HCT116 (cell line): ENCODE measurements at regions not wholly inside any gene's neighbourhood (a gene's known extent, or its start where the extent isn't known, plus 50 kb on each side); places are given as distances from the start of the nearest gene placed in this dataset.

Experiments
- ATAC-seq: fragments of 200-7000 bp; cut with Tn5 transposase; 2 replicates; pipeline ENCODE4 v1.9.1; 2020; ENCODE audit warnings: mild to moderate bottlenecking, moderate library complexity
- BruUV-seq: library from RNA; stranded (reverse); fragments of 400-500 nt; replicated peaks from 2 replicates; lab custom pipeline; 2021; lab: Mats Ljungman, UMichigan
- CTCF ChIA-PET: fragments of 300-600 bp; sonication (Branson Sonifier 250); formaldehyde crosslinking; loops from one replicate; lab custom pipeline; 2021; ENCODE audit warnings: antibody characterized with exemption; lab: Charles Lee
- POLR2A ChIA-PET: fragments of 300-600, 350-600 bp; sonication (Branson Sonifier 250); formaldehyde crosslinking; loops from one replicate; lab custom pipeline; 2021; ENCODE audit warnings: antibody characterized with exemption; lab: Charles Lee
- RAD21 ChIA-PET, 2 experiments: fragments of 300-600 bp; sonication (Branson Sonifier 250); formaldehyde crosslinking; loops; one replicate each; lab custom pipeline; 2023; ENCODE audit warnings: low total read pairs in 2 of 2; ENCODE audit not compliant: uncharacterized antibody in 2 of 2, unreplicated experiment in 2 of 2, low non-redundant PET in 1 of 2; lab: Charles Lee
- DNase-seq: peaks from one replicate; pipeline ENCODE4 v3.0.0-alpha.2; 2010; ENCODE audit warnings: low read depth, low spot score
- H2AFZ ChIP-seq: fragments of 200-600 bp; shearing (Covaris generic), sonication (generic); 2 replicates; pipeline ENCODE4 v1.6.1; 2017; ENCODE audit warnings: low read depth, mixed run types, mixed read lengths, antibody characterized with exemption, low read length; ENCODE audit not compliant: poor library complexity, severe bottlenecking
- H3K27ac ChIP-seq: 2 replicates; pipeline ENCODE4 v1.5.1; 2012; ENCODE audit warnings: low read depth, low read length
- H3K27me3 ChIP-seq: fragments of 200-600 bp; sonication (generic); 2 replicates; pipeline ENCODE4 v1.6.1; 2016; ENCODE audit warnings: mixed run types, low read length, mixed read lengths; ENCODE audit not compliant: insufficient read depth
- H3K36me3 ChIP-seq, 2 experiments: fragments of 200-500 bp in 1 of 2; fragments of 200-600 bp in 1 of 2; sonication (Bioruptor generic) in 1 of 2; sonication (generic) in 1 of 2; 2 replicates each; pipeline versions ENCODE4 v1.5.1 to v1.6.1; 2014 to 2016; ENCODE audit warnings: low read length in 2 of 2, inconsistent platforms in 1 of 2, mixed read lengths in 1 of 2, mixed run types in 1 of 2; ENCODE audit not compliant: insufficient read depth in 2 of 2, control insufficient read depth in 1 of 2
- H3K4me1 ChIP-seq, 2 experiments: fragments of 200-600 bp in 1 of 2; sonication (generic) in 1 of 2; 2 replicates each; pipeline versions ENCODE4 v1.5.1 to v1.6.1; 2012 to 2017; ENCODE audit warnings: low read length in 2 of 2, inconsistent platforms in 1 of 2, mild to moderate bottlenecking in 1 of 2, mixed read lengths in 1 of 2, mixed run types in 1 of 2, moderate library complexity in 1 of 2; ENCODE audit not compliant: insufficient read depth in 2 of 2, control insufficient read depth in 1 of 2
- H3K4me2 ChIP-seq: fragments of 200-600 bp; sonication (generic); 2 replicates; pipeline ENCODE4 v1.6.1; 2017; ENCODE audit warnings: mixed run types, low read length, mixed read lengths
- H3K4me3 ChIP-seq, 2 experiments: fragments of 200-600 bp in 1 of 2; sonication (generic) in 1 of 2; replicated peaks in 1 of 2; 2 replicates each; pipeline ENCODE4 v1.5.1; 2011 to 2016; ENCODE audit warnings: low read length in 2 of 2, control low read depth in 1 of 2, low read depth in 1 of 2, mild to moderate bottlenecking in 1 of 2, mixed read lengths in 1 of 2, mixed run types in 1 of 2
- H3K79me2 ChIP-seq: fragments of 200-600 bp; sonication (generic); 2 replicates; pipeline ENCODE4 v1.6.1; 2017; ENCODE audit warnings: mild to moderate bottlenecking, mixed run types, low read length, moderate library complexity, mixed read lengths; ENCODE audit not compliant: insufficient read depth
- H3K9ac ChIP-seq: fragments of 200-600 bp; sonication (generic); 2 replicates; pipeline ENCODE4 v1.6.1; 2016; ENCODE audit warnings: low read length, mixed read lengths
- H3K9me2 ChIP-seq: fragments of 200-600 bp; sonication (generic), shearing (Covaris generic); 2 replicates; pipeline ENCODE4 v1.6.1; 2017; ENCODE audit warnings: mixed run types, mild to moderate bottlenecking, moderate library complexity; ENCODE audit not compliant: insufficient read depth
- H3K9me3 ChIP-seq, 2 experiments: fragments of 200-500 bp in 1 of 2; fragments of 200-600 bp in 1 of 2; sonication (Bioruptor generic) in 1 of 2; sonication (generic) in 1 of 2; 2 replicates each; pipeline ENCODE4 v1.6.1; 2014 to 2017; ENCODE audit warnings: low read length in 2 of 2, mixed read lengths in 2 of 2, inconsistent platforms in 1 of 2, low read depth in 1 of 2, mild to moderate bottlenecking in 1 of 2, mixed run types in 1 of 2, moderate library complexity in 1 of 2; ENCODE audit not compliant: control insufficient read depth in 1 of 2, insufficient read depth in 1 of 2
- H4K20me1 ChIP-seq: fragments of 200-600 bp; sonication (generic), shearing (Covaris generic); 2 replicates; pipeline ENCODE4 v1.6.1; 2017; ENCODE audit warnings: mixed run types, mild to moderate bottlenecking, moderate library complexity; ENCODE audit not compliant: insufficient read depth
- ATF3 ChIP-seq: IDR thresholded peaks from 2 replicates; pipeline ENCODE4 v1.6.1; 2012
- CBX3 ChIP-seq: IDR thresholded peaks from 2 replicates; pipeline ENCODE4 v1.6.1; 2012; ENCODE audit warnings: low read depth
- CEBPB ChIP-seq: IDR thresholded peaks from 2 replicates; pipeline ENCODE4 v1.6.1; 2012; ENCODE audit warnings: low read depth
- EGR1 ChIP-seq: IDR thresholded peaks from 2 replicates; pipeline ENCODE4 v1.6.1; 2012; ENCODE audit warnings: low read depth
- ELF1 ChIP-seq: IDR thresholded peaks from 2 replicates; pipeline ENCODE4 v1.6.1; 2012; ENCODE audit warnings: low read depth, borderline replicate concordance
- EZH2 ChIP-seq: fragments of 200-600 bp; sonication (generic); IDR thresholded peaks from 2 replicates; pipeline ENCODE4 v1.6.1; 2017; ENCODE audit warnings: antibody characterized with exemption, mixed run types
- EZH2phosphoT487 ChIP-seq: fragments of 200-600 bp; IDR thresholded peaks from 2 replicates; pipeline ENCODE4 v1.6.1; 2018; ENCODE audit warnings: antibody characterized with exemption, borderline replicate concordance
- FOSL1 ChIP-seq: IDR thresholded peaks from 2 replicates; pipeline ENCODE4 v1.6.1; 2012; ENCODE audit warnings: low read depth
- JUND ChIP-seq: IDR thresholded peaks from 2 replicates; pipeline ENCODE4 v1.6.1; 2012
- MAX ChIP-seq: IDR thresholded peaks from 2 replicates; pipeline ENCODE4 v1.6.1; 2012
- POLR2A ChIP-seq: IDR thresholded peaks from 2 replicates; pipeline ENCODE4 v1.7.0; 2011; ENCODE audit warnings: borderline replicate concordance; ENCODE audit not compliant: insufficient read depth, insufficient read length; ENCODE audit errors: extremely low read depth
- RAD21 ChIP-seq: IDR thresholded peaks from 2 replicates; pipeline ENCODE4 v1.6.1; 2012; ENCODE audit warnings: low read depth, mild to moderate bottlenecking
- REST ChIP-seq: IDR thresholded peaks from 2 replicates; pipeline ENCODE4 v1.6.1; 2012; ENCODE audit warnings: low read depth
- SIN3A ChIP-seq: IDR thresholded peaks from 2 replicates; pipeline ENCODE4 v1.6.1; 2012; ENCODE audit warnings: low read depth
- SP1 ChIP-seq: IDR thresholded peaks from 2 replicates; pipeline ENCODE4 v1.6.1; 2012; ENCODE audit warnings: low read depth
- SRF ChIP-seq: IDR thresholded peaks from 2 replicates; pipeline ENCODE4 v1.6.1; 2012; ENCODE audit warnings: low read depth
- TCF7L2 ChIP-seq: IDR thresholded peaks from 2 replicates; pipeline ENCODE4 v1.7.0; 2011; ENCODE audit warnings: borderline replicate concordance, inconsistent platforms; ENCODE audit not compliant: insufficient read depth, insufficient read length; ENCODE audit errors: extremely low read depth
- ZFX ChIP-seq: fragments of 450-650 bp; IDR thresholded peaks from 2 replicates; pipeline ENCODE4 v1.6.1; 2017
- ZNF274 ChIP-seq: fragments of 200-500 bp; sonication (Bioruptor generic); IDR thresholded peaks from 2 replicates; pipeline ENCODE4 v1.6.1; 2014; ENCODE audit warnings: mild to moderate bottlenecking, low read depth, low read length, inconsistent platforms
- intact Hi-C: fragments of 100-400 bp; cut with micrococcal nuclease; formaldehyde crosslinking; loops from 2 replicates; pipeline ENCODE4 v1.10.0; 2022
- TF ChIP-seq, protein P1 (sequence below), 3 experiments: fragments of 200-600 bp in 1 of 3; sonication (generic) in 1 of 3; IDR thresholded peaks in 2 of 3; conservative IDR thresholded peaks in 1 of 3; 2 replicates each; pipeline ENCODE4 v1.5.1; 2012 to 2017; ENCODE audit warnings: low read depth in 2 of 3, low read length in 2 of 3, antibody characterized with exemption in 1 of 3, borderline replicate concordance in 1 of 3, control low read depth in 1 of 3, mild to moderate bottlenecking in 1 of 3, mixed read lengths in 1 of 3, mixed run types in 1 of 3, moderate library complexity in 1 of 3; ENCODE audit not compliant: insufficient read depth in 1 of 3

GRCh38 chr5:167688341-167689130 is 602.9 kb upstream of the WWC1 start:
- DNase-seq, result no peak
- Histone ChIP-seq H3K4me3 (no peak overlapping the region), H3K4me2 (no peak overlapping the region), H3K4me1 (0 out of 4 replicates have a peak, but pooled peaks cover 0 to 6% of the 10 kb centered on the region in 2 experiments), H3K79me2 (no peaks in the 10 kb centered on the region), H3K27me3 (no peaks in the 10 kb centered on the region), H3K27ac (no peak overlapping the region), H3K9ac (no peak overlapping the region), H2AFZ (no peak overlapping the region), H4K20me1 (no peaks in the 10 kb centered on the region), H3K9me2 (no peaks in the 10 kb centered on the region), H3K9me3 (no peaks in the 10 kb centered on the region), H3K36me3 (no peaks in the 10 kb centered on the region)
- ChIA-PET RAD21 (no interaction called here), POLR2A (no interaction called here), CTCF (no interaction called here)
- TF ChIP-seq ZFX (no peak), SIN3A (no peak), REST (no peak), FOSL1 (no peak), EGR1 (no peak), TCF7L2 (no peak), MAX (no peak), RAD21 (no peak), ELF1 (no peak), POLR2A (no peak), JUND (no peak), CBX3 (no peak), EZH2phosphoT487 (no peak), SP1 (no peak), CEBPB (no peak), EZH2 (no peak), SRF (no peak), ATF3 (no peak), ZNF274 (no peak)
- TF ChIP-seq, protein P1, sequence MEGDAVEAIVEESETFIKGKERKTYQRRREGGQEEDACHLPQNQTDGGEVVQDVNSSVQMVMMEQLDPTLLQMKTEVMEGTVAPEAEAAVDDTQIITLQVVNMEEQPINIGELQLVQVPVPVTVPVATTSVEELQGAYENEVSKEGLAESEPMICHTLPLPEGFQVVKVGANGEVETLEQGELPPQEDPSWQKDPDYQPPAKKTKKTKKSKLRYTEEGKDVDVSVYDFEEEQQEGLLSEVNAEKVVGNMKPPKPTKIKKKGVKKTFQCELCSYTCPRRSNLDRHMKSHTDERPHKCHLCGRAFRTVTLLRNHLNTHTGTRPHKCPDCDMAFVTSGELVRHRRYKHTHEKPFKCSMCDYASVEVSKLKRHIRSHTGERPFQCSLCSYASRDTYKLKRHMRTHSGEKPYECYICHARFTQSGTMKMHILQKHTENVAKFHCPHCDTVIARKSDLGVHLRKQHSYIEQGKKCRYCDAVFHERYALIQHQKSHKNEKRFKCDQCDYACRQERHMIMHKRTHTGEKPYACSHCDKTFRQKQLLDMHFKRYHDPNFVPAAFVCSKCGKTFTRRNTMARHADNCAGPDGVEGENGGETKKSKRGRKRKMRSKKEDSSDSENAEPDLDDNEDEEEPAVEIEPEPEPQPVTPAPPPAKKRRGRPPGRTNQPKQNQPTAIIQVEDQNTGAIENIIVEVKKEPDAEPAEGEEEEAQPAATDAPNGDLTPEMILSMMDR (IDR thresholded peaks at IDR 0.05 in 2 of 3, conservative IDR thresholded peaks at IDR 0.05 in 1 of 3; ENCODE audit: borderline replicate concordance in 1 of 3, insufficient read depth in 1 of 3, low read depth in 2 of 3, low read length in 2 of 3), result no peak
- no TSS peak for BruUV-seq
- intact Hi-C loops, result no loop called here
- no peak for ATAC-seq
